ENCODE measurements at regions not wholly inside any gene's neighbourhood (a gene's known extent, or its start where the extent isn't known, plus 50 kb on each side); places are given as distances from the start of the nearest gene placed in this dataset.
A peak's percentile ranks its signal among the peaks of the same experiment; 100 is the strongest.
"Not testable (repeated sequence)": the region's sequence is repeated elsewhere in the genome, so short reads cannot be mapped to it uniquely, and the experiment has no call there.

DNA sequence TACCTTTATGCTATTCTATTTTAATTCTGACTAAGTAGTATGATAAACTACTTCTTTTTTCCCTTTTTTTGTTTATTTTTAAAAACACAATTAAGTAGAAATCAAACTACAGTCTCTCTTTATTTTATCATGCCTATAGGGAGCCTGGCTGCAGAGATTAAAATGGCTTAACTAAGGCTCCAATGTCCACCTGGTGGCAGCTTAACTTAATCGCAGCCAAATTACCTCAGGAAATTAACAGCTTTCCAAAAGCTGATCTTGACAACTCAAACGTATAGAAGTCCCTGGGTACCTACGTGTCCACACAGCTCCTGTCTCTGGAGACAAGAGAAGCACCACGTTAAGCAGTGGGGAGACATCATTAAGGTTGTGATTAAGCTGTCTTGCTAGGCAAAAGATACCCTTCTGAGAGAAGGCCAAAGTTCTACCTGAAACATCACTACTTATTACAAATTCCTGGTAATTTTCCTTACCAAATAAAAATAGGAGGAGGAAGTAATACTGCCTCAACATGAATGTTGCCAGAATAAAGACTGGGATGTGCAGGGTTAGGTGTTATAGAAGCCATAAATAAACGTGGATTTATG is 63.2 kb upstream of the SNX19 start:
- peak; percentile 8 for DNase-seq

DNA sequence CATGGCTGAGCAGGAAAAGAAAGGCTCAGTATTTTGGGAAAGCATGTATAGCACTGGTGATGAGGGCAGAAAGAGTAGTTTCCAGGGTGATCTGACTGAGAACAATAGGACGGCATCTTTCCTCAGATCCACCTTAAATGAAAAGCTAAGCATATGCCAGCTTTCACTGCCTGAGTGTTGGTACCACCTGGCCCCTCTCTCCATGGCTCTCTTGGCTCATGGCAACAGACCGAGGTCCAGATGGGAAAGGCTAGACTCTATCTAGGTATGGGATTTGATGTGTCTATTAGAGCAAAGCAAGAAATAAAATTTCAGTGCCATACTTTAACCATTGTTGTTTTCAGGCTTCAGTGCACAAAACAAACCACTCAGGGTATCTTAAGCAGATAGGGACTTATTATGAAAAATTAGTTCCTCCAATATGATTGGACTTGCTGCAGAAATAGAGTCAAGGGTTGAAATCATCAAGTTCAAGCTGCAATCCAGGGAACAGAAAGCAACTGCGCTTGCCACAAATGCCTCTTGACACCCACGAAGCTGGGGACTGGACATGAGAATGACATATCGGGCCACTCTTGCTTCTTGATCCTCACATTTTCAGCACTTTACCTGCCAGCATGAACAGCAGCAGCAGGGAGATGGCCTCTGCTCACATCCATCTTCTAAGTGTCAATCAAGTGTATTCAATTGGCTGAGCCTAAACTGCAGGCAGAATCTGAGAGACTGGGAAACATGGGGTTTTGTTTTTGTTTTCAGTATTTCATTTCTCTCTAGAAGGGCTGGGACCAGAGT is 64.0 kb upstream of the SNX19 start:
- DNase-seq: no peak

DNA sequence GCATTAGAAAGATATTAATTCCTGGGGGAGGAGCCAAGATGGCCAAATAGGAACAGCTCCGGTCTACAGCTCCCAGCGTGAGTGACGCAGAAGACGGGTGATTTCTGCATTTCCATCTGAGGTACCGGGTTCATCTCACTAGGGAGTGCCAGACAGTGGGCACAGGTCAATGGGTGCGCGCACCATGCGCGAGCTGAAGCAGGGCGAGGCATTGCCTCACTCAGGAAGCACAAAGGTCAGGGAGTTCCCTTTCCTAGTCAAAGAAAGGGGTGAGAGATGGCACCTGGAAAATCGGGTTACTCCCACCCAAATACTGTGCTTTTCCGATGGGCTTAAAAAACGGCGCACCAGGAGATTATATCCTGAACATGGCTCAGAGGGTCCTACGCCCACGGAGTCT is 68.0 kb upstream of the SNX19 start:
- not testable (repeated sequence) for DNase-seq

DNA sequence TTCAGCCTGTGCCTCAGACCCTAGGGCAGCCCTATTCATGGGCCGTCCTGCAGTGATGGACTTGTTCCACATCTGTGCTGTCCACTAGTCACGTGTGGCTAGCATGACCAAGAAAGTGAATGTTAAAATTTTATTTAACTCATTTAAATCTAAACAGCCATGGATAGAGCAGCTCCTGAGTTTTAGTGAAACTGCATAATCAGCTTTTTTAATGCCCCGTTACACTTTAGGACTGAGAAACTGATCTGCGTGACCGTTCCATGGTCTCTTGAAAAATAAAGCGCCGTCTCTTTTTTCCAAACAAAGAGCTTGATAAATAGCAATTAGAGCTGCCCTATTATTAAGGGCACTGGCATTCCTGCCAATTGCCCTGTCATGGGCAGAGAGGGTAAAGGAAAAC is 76.5 kb upstream of the SNX19 start:
- no peak for DNase-seq

DNA sequence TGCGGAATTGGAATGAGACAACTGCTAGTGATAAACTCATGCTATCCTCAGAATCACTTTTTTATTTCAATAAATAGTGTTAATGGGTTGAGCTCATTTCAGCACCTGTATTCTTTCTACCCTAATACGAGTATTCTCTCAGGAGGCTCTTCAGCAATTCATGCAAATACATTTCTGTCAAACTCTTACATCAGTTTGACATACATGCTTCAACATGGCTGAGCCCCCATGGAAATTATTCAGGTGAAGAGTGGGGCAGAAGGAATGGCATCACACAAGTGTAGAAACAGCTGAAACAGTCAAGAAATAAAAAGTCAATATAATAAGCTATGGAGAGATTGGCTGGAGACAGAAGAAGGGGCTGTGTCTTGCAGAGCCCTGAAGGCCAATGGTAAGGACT is 77.8 kb upstream of the SNX19 start:
- no peak for DNase-seq

DNA sequence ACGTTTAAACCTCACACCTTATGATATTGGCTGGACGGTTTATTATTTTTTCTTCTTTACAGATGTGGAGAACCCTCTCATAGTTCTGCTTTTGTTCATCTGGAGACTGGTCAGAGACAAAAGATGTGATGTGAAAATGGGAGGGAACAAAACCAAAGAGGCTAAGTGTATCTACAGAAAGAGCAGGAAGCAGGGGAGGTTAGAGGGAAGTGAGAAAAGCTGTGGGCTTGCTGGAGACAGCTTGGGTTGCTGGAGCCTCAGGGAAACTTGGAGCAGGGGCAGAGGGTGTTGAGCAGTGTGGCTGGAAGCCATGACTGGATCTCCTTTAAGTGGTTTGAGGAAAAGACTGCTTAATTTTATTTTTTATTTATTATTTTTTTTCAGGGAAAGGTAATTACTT is 79.0 kb upstream of the SNX19 start:
- DNase-seq: no peak

DNA sequence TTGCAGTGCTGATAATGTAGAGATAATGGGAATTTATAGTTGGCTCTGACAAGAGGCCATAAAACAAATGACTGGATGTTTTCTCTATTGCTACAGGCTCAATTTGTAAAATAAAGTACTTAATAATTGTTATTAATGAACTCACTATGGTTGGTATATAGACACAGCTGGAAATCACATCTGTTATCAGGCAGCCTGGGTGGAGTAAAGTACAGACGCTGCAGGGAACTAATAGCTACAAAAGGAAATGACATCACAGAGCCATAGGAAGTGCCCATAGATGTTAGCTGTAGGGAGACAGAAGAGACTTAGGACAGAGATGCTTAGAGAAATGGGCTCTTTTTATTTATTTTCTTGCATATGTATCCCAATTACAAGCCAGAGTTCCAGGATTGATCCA is 81.0 kb upstream of the SNX19 start:
- DNase-seq: no peak

DNA sequence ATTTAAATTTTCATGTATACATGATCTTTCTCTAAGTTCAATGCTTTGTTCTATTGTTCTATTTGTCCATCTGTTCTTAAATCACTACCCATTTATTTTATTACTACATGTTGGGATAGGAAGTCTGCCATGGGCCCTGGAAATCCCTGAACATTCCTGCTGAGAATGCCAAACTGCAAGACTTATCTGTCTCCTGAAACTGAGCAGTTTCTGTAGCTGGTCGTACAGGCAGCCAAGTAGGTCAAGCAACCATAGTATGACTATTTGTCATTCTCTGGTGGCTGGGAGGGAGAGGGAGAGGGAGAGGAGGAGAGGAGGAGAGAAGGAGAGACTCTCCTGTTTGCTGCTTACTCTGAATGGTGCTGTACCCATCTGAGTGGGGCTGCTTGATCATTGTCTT is 82.8 kb upstream of the SNX19 start:
- DNase-seq: peak; percentile 49

DNA sequence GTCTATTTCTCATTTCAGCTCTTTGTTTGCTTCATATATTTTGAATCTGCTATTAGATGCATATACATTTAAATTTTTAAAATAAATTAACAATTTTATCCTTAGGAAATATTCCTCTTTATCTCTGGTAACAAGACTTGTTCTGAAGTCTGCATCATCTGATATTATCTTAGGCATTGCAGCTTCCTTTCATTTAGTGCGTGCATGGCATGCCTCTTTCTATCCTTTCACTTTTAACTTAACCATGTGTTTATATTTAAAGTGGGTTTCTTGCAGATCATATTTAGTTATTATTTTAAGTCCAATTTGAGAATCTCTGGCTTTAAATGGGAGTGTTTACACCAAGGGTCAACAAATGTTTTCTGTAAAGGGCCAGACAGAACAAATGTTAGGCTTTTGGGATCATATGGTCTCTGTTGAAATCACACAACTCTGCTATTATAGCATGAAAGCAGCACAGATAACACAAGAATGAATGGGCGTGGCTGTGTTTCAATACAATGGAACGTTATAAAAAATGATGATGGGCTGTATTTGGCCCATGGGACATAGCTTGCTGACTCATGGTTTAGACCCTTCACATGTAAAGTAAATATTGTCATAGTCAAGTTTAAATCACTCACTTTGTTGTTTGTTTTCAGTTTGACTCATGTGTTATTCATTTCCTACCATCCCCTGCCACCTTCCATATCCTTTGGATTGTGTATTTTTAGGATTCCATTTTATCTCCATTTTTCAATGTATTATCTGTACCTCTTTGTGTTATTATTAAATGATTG is 83.9 kb upstream of the SNX19 start:
- peak; percentile 95 for DNase-seq

DNA sequence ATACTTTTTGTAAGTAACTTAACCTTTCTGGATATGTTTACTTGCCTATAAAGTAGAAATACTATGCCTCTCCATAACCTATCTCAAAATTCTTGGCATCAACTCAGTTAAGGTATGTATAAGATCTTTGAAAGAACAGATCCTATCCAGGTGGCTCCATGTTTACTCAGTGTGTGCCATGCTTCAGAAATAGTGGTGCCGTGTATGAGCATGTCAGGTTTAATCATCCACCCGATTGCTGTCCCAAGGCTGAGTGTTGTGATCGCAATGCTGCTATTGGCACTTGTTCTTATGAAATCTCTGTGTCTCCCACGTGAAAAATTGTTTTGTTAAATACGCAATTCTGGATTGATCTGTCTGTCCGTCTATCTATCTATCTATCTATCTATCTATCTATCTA is 85.9 kb upstream of the SNX19 start:
- DNase-seq: no peak

DNA sequence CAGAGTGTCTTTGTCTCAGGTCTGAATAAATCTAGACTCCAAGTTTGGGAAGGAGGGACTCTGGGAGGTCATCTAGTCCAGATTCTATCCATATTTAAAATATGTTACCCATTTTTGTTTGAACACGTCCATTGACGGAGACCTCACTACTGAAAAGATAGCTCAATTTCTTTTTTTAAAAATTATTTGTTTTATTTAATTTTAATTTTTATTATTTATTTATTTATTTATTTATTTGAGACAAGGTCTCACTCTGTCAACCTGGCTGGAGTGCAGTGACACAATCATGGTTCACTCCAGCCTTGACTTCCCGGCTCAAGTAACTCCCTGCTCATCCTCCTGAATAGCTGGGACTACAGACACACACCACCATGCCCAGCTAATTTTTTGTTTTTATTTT is 89.5 kb upstream of the SNX19 start:
- no peak for DNase-seq

DNA sequence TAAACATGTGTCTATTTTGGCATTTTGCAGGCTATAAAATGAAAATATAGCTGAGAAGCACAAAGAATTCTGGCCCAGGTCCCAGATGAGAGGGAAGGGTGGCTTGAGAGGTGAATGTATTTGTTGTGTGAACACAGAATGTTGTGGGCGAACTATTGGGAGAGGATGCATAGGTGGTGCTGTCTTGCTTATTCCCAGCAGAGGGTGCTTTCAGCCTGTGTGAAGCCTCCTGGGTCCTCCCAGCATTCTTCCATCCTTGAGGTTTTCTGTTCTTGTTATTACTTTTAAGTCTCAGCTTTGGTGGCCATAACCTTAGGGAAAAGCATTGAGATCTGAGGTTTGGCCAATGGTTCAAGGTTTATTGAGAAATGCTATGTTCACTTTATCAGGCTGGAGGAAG is 108.7 kb upstream of the SNX19 start:
- DNase-seq: peak; percentile 49

DNA sequence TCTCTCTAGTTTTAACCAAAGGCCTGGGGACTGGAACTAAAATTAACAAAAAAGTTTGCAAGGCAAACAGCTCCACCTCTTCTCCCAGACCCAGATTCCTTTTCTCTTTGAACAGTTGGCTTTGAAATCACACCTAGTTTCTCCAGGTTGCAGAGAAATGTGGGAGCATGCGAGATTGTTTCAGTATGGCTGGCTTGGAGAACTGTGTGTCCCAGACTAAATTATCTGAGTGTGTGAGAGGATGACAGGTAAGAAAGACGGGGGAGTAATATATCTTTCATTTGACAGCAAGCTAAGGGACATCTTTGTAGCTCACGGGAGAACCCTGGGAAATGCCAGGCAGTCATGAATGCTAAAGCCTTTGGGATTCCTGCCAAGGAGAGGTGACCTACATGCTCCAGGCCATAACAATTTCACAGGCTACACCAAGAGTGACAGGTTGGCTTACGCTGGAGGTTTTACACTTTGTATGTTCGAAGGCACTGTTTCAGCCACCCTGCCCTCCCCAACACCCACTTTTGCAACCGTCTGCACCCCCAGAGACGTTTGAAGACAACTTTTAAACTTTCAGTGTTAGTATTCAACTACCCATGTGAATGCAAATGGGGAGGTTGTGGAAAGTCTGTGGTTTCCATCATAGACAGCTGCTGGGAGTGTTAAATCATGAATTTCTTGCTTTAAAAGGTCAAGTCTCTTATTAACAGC is 109.3 kb upstream of the SNX19 start:
- no peak for DNase-seq

DNA sequence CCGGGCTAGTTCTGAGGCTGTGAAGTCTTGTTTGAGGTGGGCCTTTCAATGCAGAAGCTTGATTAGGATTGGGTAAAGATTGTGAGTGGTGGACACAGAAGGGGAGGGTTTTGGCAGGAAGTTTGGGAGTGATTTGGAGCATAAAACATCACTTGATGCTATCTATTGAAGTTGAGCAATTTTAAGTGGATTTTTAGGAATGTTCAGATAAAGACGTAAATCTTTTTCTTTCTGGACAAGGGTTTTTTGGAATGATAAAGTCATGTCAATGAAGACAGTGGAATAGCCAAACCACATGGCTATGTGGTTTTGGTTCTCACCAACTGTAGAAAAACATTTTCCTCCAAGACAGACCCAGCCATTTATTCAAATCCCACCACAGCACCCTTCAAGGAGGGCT is 111.2 kb upstream of the SNX19 start:
- no peak for DNase-seq

DNA sequence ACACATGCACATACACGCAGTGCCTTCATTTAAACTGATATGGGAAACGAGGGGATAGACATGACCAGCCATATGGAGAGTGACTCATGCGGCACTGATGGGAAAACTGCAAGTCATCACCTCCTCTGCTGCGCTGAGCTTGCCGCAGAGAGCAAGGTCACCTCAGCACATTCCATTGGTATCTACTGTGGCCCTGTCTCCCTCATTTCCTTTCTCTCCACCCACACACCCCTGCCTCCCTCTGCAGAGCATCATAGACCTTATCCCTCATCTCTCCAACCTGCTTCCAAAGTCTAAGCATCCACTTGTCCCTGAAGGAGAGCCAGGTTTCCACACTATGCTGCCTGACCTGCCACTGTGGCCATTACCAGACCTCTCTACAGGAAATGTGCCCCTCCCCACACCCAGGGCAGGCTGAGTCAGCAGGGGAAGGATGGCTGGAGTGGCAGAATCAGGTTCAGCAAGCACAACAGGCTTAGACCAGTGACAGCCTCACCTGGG is 116.9 kb upstream of the SNX19 start:
- peak; percentile 97 for DNase-seq

DNA sequence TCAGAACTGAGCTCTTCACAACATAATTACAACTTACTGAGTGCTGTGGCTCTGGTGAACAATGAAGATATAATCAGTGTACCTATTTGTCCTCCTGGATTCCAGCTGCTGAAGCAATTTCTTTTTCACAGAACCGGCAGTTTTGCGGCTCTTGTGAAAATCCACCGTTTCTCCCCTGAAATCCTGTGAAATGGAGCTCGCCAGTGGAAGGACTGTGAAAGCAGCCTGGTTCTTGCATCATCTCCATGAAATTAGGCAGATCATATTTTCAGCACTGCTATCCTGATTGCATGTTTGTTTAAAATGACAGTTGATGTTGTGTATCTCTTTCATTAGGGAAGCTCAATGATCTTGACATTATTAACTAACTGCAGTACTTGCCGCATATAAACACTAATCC is 120.2 kb upstream of the SNX19 start:
- no peak for DNase-seq

DNA sequence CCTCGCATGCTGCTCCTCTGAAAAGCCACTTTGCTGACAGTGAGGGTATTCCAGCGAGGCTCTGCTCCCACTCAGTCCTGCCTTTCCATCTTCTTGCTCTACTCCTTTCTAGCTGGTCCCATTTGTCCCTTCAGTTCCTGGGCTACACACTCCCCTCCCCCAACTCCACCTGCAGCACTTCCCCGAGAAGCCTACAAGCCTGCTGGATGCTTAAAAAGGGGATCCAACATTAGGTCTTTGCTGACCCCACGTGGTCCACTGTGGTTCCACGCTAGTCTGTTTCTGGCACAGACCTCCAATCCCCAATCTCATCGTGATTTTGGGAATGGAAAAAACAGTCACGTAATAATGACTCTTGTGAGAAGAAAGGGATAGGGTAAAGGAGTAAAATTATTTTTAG is 121.6 kb upstream of the SNX19 start:
- no peak for DNase-seq

DNA sequence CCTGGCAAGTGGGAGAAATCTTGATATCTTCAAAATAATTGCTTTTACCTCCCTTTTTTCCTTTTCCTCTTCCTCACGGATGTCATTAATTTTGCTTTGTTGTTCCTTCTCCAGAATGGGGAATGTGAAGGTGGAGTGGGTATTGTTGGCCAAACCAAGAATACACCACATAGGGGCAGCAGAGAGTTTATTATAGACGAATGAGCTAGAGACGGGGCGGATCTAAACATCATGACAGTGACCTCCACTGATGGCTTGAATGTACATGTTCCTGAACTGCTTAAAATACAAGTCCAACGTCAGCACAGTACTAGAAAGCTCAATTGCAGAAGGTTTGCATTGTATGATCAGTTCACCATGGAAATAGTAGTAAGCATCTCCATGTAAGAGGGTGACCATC is 122.3 kb upstream of the SNX19 start:
- peak; percentile 25 for DNase-seq

DNA sequence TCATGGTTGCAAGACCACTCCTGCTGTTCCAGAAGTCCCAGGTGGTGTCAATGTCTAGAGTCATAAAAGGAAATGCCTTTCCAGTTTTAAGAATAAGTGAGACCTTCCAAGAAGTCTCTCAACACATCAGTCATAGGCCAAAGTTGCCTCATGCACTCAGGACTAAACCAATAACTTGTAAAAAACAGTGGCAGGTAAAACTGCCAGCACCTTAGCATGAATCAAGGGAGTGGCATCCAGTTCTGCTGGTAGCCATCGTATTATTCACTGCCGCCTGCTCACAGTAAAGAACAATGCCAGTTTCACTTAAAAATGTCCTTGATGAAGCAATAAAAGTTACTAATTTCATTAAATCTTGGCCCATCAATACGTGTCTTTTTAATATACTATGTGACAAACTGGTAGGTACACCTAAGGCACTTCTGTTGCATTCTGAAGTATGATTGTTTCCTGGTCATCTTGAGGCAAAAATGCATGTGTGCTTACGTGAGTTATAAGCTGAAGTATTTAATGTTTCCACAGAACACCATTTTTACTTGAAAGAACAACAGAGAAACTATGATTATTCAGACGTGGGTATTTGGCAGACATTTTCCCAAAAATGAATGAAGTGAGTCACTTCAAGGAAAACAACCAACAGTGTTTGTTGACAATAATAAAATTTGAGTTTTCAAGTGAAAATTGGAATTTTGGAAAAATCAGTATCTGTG is 125.2 kb upstream of the SNX19 start:
- DNase-seq: no peak

DNA sequence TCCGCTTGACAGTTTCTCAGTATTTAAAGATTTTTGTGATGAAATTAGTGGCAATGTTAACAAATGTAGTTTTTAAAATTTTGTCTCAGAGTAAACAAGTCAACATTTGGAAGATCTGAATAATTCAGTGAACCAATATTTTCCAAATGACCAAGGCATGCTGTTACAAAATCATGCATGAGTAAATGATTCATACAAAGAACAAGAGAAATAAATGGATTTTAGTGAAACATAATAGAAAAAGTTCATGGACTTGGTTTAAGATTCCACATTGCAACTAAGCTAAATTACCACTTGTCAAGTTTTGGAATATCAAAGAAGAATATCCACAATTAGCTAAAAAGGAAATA is 125.7 kb upstream of the SNX19 start:
- DNase-seq: no peak

DNA sequence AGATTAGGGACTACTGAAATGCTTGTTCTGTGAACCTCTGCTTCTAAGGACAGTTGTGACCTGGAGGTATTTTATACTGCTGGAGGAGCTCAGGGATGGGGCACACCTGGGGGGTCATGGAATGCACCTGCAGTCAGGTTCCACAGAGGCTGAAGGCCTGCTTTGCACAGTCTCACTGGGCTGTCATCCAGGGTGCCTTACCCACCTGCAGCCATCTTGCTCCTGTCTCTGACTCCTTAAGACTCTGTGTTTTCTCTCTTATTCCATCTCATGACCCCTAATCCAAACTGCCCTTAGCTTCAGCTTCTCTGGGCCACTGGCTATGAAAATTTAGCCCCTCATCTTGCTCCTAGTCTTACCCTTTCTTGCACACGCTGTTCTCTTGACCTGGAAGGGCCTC is 127.0 kb upstream of the SNX19 start:
- no peak for DNase-seq

DNA sequence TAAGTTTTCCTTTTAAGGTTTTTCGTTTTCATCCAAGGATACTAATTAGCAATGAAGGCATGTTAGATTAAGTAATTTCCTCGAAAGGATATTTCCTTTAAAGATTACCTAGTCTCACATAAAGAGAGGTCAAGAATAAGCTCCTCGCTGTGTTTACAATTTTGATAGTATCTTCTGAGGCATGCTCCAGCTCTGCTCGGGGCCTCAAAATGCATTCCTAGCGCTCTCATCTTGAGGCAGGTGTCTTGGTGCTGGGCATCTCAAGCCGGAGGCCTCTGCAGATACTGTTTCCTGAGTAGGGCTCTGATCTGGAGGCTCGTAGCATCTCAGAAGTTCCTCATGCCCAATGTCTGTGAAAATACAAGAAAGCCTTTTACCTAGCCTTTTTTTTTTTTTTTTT is 128.6 kb upstream of the SNX19 start:
- DNase-seq: no peak

DNA sequence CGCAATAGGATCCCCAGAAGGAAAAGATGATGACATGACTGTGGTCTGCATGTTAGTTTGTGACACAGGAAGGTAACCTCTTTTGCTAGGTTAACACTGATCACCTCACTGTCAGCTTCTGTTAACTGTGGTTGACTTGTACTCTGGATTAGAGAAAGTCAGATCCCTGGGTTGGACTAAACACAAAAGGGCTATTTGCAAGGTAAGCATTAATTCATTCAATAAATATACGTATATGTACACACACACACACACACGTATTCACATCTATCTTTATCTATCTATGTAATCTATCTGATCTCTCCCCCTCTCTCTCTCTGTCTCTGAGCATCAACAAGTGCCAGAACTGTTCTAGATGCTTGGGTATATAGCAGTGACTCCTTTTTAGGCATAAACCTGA is 136.1 kb upstream of the SNX19 start:
- no peak for DNase-seq
